MM.1S (cell line): ENCODE measurements at regions not wholly inside any gene's neighbourhood (a gene's known extent, or its start where the extent isn't known, plus 50 kb on each side); places are given as distances from the start of the nearest gene placed in this dataset.

Experiments used
- DNase-seq: peaks from one replicate; pipeline ENCODE4 v3.0.0-alpha.2; 2015
- H2AFZ ChIP-seq: fragments of 300-600 bp; sonication (generic); 2 replicates; pipeline ENCODE4 v1.6.0; 2016; ENCODE audit warnings: antibody characterized with exemption, low read length
- H3F3A ChIP-seq: fragments of 300-600 bp; sonication (generic); 2 replicates; pipeline ENCODE4 v1.6.1; 2016; ENCODE audit warnings: mild to moderate bottlenecking, antibody characterized with exemption, low read length, moderate library complexity, mixed read lengths; ENCODE audit not compliant: insufficient read depth
- H3K27ac ChIP-seq: fragments of 300-600 bp; sonication (generic); 2 replicates; pipeline ENCODE4 v1.5.1; 2016; ENCODE audit warnings: mild to moderate bottlenecking, low read length
- H3K27me3 ChIP-seq: fragments of 300-600 bp; sonication (generic); replicated peaks from 2 replicates; pipeline ENCODE4 v1.6.0; 2016; ENCODE audit warnings: low read length; ENCODE audit not compliant: insufficient read depth
- H3K36me3 ChIP-seq: fragments of 300-600 bp; sonication (generic); replicated peaks from 2 replicates; pipeline ENCODE4 v1.6.1; 2016; ENCODE audit warnings: mild to moderate bottlenecking, low read length, mixed read lengths; ENCODE audit not compliant: insufficient read depth
- H3K4me1 ChIP-seq: fragments of 300-600 bp; sonication (generic); 2 replicates; pipeline ENCODE4 v1.6.1; 2016; ENCODE audit warnings: low read length, mixed read lengths
- H3K4me2 ChIP-seq: fragments of 300-600 bp; sonication (generic); 2 replicates; pipeline ENCODE4 v1.6.0; 2016; ENCODE audit warnings: low read depth, low read length
- H3K4me3 ChIP-seq: fragments of 300-600 bp; sonication (generic); 2 replicates; pipeline ENCODE4 v1.5.1; 2016; ENCODE audit warnings: low read length, mixed read lengths
- H3K79me2 ChIP-seq: fragments of 300-600 bp; sonication (generic); 2 replicates; pipeline ENCODE4 v1.6.1; 2016; ENCODE audit warnings: mixed run types, low read length, mixed read lengths
- H3K9ac ChIP-seq: fragments of 300-600 bp; sonication (generic); 2 replicates; pipeline ENCODE4 v1.6.1; 2016; ENCODE audit warnings: low read length, mixed read lengths
- H3K9me2 ChIP-seq: fragments of 300-600 bp; sonication (generic); replicated peaks from 2 replicates; pipeline ENCODE4 v1.6.1; 2016; ENCODE audit warnings: mild to moderate bottlenecking, low read length, mixed read lengths; ENCODE audit not compliant: insufficient read depth
- H3K9me3 ChIP-seq: fragments of 300-600 bp; sonication (generic); replicated peaks from 2 replicates; pipeline ENCODE4 v1.6.1; 2016; ENCODE audit warnings: mild to moderate bottlenecking, low read length, mixed read lengths; ENCODE audit not compliant: insufficient read depth
- H4K20me1 ChIP-seq: fragments of 300-600 bp; sonication (generic); 2 replicates; pipeline ENCODE4 v1.6.1; 2016; ENCODE audit warnings: mild to moderate bottlenecking, low read length, moderate library complexity, mixed read lengths; ENCODE audit not compliant: insufficient read depth
- EZH2 ChIP-seq: fragments of 300-600 bp; sonication (generic); optimal IDR thresholded peaks from 2 replicates; pipeline ENCODE3; 2017; ENCODE audit warnings: low read depth, mild to moderate bottlenecking, antibody characterized with exemption, low read length, mixed read lengths
- EZH2phosphoT487 ChIP-seq: fragments of 300-600 bp; sonication (generic); IDR thresholded peaks from 2 replicates; pipeline ENCODE4 v1.6.1; 2018; ENCODE audit warnings: antibody characterized with exemption, low read length
- TF ChIP-seq, protein P1 (sequence below): fragments of 300-600 bp; sonication (generic); IDR thresholded peaks from 2 replicates; pipeline ENCODE4 v1.5.1; 2016; ENCODE audit warnings: antibody characterized with exemption, low read length, mixed read lengths

DNA sequence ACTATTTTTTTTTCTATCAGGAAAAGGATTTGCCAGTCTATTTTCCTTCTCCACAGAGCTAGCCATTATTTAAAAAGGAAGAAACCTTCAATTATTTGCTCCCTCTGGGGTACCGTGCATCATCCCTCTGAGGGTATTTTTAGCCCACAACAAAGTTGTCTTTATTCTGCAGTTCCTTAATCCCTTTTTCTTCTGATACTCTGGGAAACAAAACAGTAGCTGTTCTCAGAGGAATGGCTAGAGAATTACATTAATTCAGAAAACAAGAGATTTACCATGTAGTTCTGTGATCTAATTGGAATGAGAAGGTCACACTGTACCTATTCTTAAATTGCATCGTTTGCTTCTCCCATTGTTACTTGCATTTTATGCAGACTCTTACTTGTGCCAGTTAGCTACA is 1056.7 kb downstream of the STIM2 start:
- H3K36me3 ChIP-seq, result no peaks in the 10 kb centered on the region
- H3K4me3 ChIP-seq, result no peak overlapping the region
- no peaks in the 10 kb centered on the region for H3K9me2 ChIP-seq
- H3F3A ChIP-seq, result no peaks in the 10 kb centered on the region
- no peak overlapping the region for H2AFZ ChIP-seq
- no peaks in the 10 kb centered on the region for H3K4me1 ChIP-seq
- H3K9me3 ChIP-seq, result no peaks in the 10 kb centered on the region
- H4K20me1 ChIP-seq, result no peaks in the 10 kb centered on the region
- no peak for DNase-seq
- H3K4me2 ChIP-seq, result no peak overlapping the region
- no peaks in the 10 kb centered on the region for H3K27me3 ChIP-seq
- TF ChIP-seq EZH2phosphoT487 (no peak), EZH2 (no peak)
- TF ChIP-seq, protein P1, sequence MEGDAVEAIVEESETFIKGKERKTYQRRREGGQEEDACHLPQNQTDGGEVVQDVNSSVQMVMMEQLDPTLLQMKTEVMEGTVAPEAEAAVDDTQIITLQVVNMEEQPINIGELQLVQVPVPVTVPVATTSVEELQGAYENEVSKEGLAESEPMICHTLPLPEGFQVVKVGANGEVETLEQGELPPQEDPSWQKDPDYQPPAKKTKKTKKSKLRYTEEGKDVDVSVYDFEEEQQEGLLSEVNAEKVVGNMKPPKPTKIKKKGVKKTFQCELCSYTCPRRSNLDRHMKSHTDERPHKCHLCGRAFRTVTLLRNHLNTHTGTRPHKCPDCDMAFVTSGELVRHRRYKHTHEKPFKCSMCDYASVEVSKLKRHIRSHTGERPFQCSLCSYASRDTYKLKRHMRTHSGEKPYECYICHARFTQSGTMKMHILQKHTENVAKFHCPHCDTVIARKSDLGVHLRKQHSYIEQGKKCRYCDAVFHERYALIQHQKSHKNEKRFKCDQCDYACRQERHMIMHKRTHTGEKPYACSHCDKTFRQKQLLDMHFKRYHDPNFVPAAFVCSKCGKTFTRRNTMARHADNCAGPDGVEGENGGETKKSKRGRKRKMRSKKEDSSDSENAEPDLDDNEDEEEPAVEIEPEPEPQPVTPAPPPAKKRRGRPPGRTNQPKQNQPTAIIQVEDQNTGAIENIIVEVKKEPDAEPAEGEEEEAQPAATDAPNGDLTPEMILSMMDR, result no peak
- H3K27ac ChIP-seq, result no peak overlapping the region
- no peaks in the 10 kb centered on the region for H3K79me2 ChIP-seq
- H3K9ac ChIP-seq, result no peak overlapping the region

- Histone ChIP-seq H3K9me2 (no peaks in the 10 kb centered on the region), H3K9ac (no peak overlapping the region), H4K20me1 (no peaks in the 10 kb centered on the region), H3K79me2 (no peaks in the 10 kb centered on the region), H3K4me2 (no peak overlapping the region), H3K4me3 (no peak overlapping the region), H3K36me3 (no peaks in the 10 kb centered on the region), H3K4me1 (no peaks in the 10 kb centered on the region), H3K27ac (no peak overlapping the region), H3K9me3 (no peaks in the 10 kb centered on the region), H3K27me3 (no peaks in the 10 kb centered on the region), H3F3A (no peaks in the 10 kb centered on the region), H2AFZ (no peak overlapping the region)
- TF ChIP-seq EZH2, result no peak
- TF ChIP-seq, protein P1, result no peak
- TF ChIP-seq EZH2phosphoT487, result no peak
- DNase-seq, result no peak
Measured at GRCh38 chr4:27921231-27921630, 1060.6 kb downstream of the STIM2 start.

GRCh38 chr4:27928761-27929540 is 1068.3 kb downstream of the STIM2 start:
- Histone ChIP-seq H3F3A (no peaks in the 10 kb centered on the region), H3K4me3 (no peak overlapping the region), H3K9ac (no peak overlapping the region), H3K79me2 (no peaks in the 10 kb centered on the region), H2AFZ (no peak overlapping the region), H3K9me3 (no peaks in the 10 kb centered on the region), H4K20me1 (no peaks in the 10 kb centered on the region), H3K27ac (no peak overlapping the region), H3K27me3 (no peaks in the 10 kb centered on the region), H3K4me1 (no peaks in the 10 kb centered on the region), H3K4me2 (no peak overlapping the region), H3K9me2 (no peaks in the 10 kb centered on the region), H3K36me3 (no peaks in the 10 kb centered on the region)
- TF ChIP-seq EZH2 (no peak), EZH2phosphoT487 (no peak)
- TF ChIP-seq, protein P1, result no peak
- no peak for DNase-seq
